HEK293 (cell line): ENCODE measurements at regions not wholly inside any gene's neighbourhood (a gene's known extent, or its start where the extent isn't known, plus 50 kb on each side); places are given as distances from the start of the nearest gene placed in this dataset.

Source experiments
- CTCF ChIA-PET: fragments of 350-600 bp; formaldehyde crosslinking; extraction: SDS; loops from one replicate; lab custom pipeline; 2021; ENCODE audit warnings: antibody characterized with exemption; lab: Yijun Ruan, JAX
- POLR2A ChIA-PET: fragments of 300-600 bp; formaldehyde crosslinking; extraction: SDS; loops from one replicate; lab custom pipeline; 2020; ENCODE audit warnings: antibody characterized with exemption, inconsistent platforms; lab: Yijun Ruan, JAX
- H3K27ac ChIP-seq: fragments of 200-500 bp; sonication (Bioruptor generic); 2 replicates; pipeline ENCODE4 v1.5.1; 2014; ENCODE audit warnings: low read depth, low read length, control low read depth, inconsistent platforms; ENCODE audit errors: extremely low read depth
- H3K36me3 ChIP-seq, 2 experiments: fragments of 200-500 bp in 1 of 2; sonication (Bioruptor generic) in 1 of 2; 1 replicate in 1 of 2; 2 replicates in 1 of 2; pipeline ENCODE4 v1.5.1; 2014 to 2017; ENCODE audit warnings: inconsistent platforms in 2 of 2, low read length in 2 of 2; ENCODE audit not compliant: control insufficient read depth in 2 of 2, insufficient read depth in 1 of 2
- H3K4me1 ChIP-seq: fragments of 200-500 bp; sonication (Bioruptor generic); 2 replicates; pipeline ENCODE4 v1.5.1; 2014; ENCODE audit warnings: mild to moderate bottlenecking, low read length, inconsistent platforms; ENCODE audit not compliant: control insufficient read depth, insufficient read depth
- H3K4me3 ChIP-seq: 2 replicates; pipeline ENCODE4 v1.5.1; 2011; ENCODE audit warnings: low read depth, mild to moderate bottlenecking, control low read depth, low read length, moderate library complexity
- H3K9me3 ChIP-seq: fragments of 200-500 bp; sonication (Bioruptor generic); 2 replicates; pipeline ENCODE4 v1.5.1; 2014; ENCODE audit warnings: low read depth, low read length, inconsistent platforms; ENCODE audit not compliant: control insufficient read depth, insufficient read depth
- GFI1B ChIP-seq: fragments of 450-650 bp; formaldehyde crosslinking; IDR thresholded peaks from 2 replicates; pipeline ENCODE4 v1.5.1; 2016; ENCODE audit warnings: missing biosample characterization, missing genetic modification characterization
- HIC1 ChIP-seq: fragments of 450-650 bp; formaldehyde crosslinking; IDR thresholded peaks from 2 replicates; pipeline ENCODE4 v1.5.1; 2016; ENCODE audit warnings: missing biosample characterization, missing genetic modification characterization
- HOXD13 ChIP-seq: sonication (generic); formaldehyde crosslinking; IDR thresholded peaks from 2 replicates; pipeline ENCODE4 v1.8.0; 2022; ENCODE audit warnings: missing genetic modification reagents, borderline replicate concordance
- MYNN ChIP-seq: fragments of 450-650 bp; formaldehyde crosslinking; IDR thresholded peaks from 2 replicates; pipeline ENCODE4 v1.5.1; 2016; ENCODE audit warnings: missing biosample characterization, missing genetic modification characterization, borderline replicate concordance
- PBX3 ChIP-seq: sonication (generic); formaldehyde crosslinking; IDR thresholded peaks from 2 replicates; pipeline ENCODE4 v1.8.1; 2022; ENCODE audit warnings: mild to moderate bottlenecking, moderate library complexity, missing genetic modification reagents
- TRIM28 ChIP-seq: IDR thresholded peaks from 2 replicates; pipeline ENCODE4 v1.6.1; 2011; ENCODE audit warnings: low read length, control low read depth, borderline replicate concordance
- YY2 ChIP-seq: fragments of 450-650 bp; formaldehyde crosslinking; IDR thresholded peaks from 2 replicates; pipeline ENCODE4 v1.5.1; 2016; ENCODE audit warnings: missing biosample characterization, missing genetic modification characterization
- ZBTB1 ChIP-seq: fragments of 450-650 bp; formaldehyde crosslinking; IDR thresholded peaks from 2 replicates; pipeline ENCODE4 v1.5.1; 2016; ENCODE audit warnings: missing biosample characterization, missing genetic modification characterization
- ZBTB26 ChIP-seq: fragments of 450-650 bp; formaldehyde crosslinking; optimal IDR thresholded peaks from 2 replicates; pipeline ENCODE3; 2016; ENCODE audit warnings: missing biosample characterization, mild to moderate bottlenecking, missing genetic modification characterization
- ZFP3 ChIP-seq: fragments of 450-650 bp; formaldehyde crosslinking; IDR thresholded peaks from 2 replicates; pipeline ENCODE4 v1.5.1; 2016; ENCODE audit warnings: low read depth, missing biosample characterization, missing genetic modification characterization
- ZNF155 ChIP-seq: fragments of 450-650 bp; formaldehyde crosslinking; IDR thresholded peaks from 2 replicates; pipeline ENCODE4 v1.5.1; 2016; ENCODE audit warnings: missing biosample characterization, missing genetic modification characterization
- ZNF302 ChIP-seq: fragments of 450-650 bp; formaldehyde crosslinking; IDR thresholded peaks from 2 replicates; pipeline ENCODE4 v1.5.1; 2016; ENCODE audit warnings: missing biosample characterization, missing genetic modification characterization, low read depth
- ZNF335 ChIP-seq: fragments of 450-650 bp; formaldehyde crosslinking; conservative IDR thresholded peaks from 2 replicates; pipeline ENCODE4 v1.5.1; 2016; ENCODE audit warnings: missing biosample characterization, missing genetic modification characterization
- ZNF350 ChIP-seq: fragments of 450-650 bp; formaldehyde crosslinking; IDR thresholded peaks from 2 replicates; pipeline ENCODE4 v1.5.0; 2017; ENCODE audit warnings: missing biosample characterization, mild to moderate bottlenecking, missing genetic modification characterization
- ZNF362 ChIP-seq: fragments of 450-650 bp; formaldehyde crosslinking; IDR thresholded peaks from 2 replicates; pipeline ENCODE4 v1.5.1; 2016; ENCODE audit warnings: missing biosample characterization, missing genetic modification characterization
- ZNF37A ChIP-seq: fragments of 450-650 bp; IDR thresholded peaks from 2 replicates; pipeline ENCODE4 v1.5.1; 2018; ENCODE audit warnings: missing biosample characterization, missing genetic modification characterization
- ZNF391 ChIP-seq: fragments of 450-650 bp; formaldehyde crosslinking; IDR thresholded peaks from 2 replicates; pipeline ENCODE4 v1.5.1; 2016; ENCODE audit warnings: low read depth, missing biosample characterization, missing genetic modification characterization, borderline replicate concordance
- ZNF398 ChIP-seq: fragments of 450-650 bp; formaldehyde crosslinking; IDR thresholded peaks from 2 replicates; pipeline ENCODE4 v1.5.1; 2017; ENCODE audit warnings: missing biosample characterization, missing genetic modification characterization
- ZNF488 ChIP-seq: fragments of 450-650 bp; formaldehyde crosslinking; IDR thresholded peaks from 2 replicates; pipeline ENCODE4 v1.5.1; 2016; ENCODE audit warnings: missing biosample characterization, missing genetic modification characterization
- ZNF548 ChIP-seq: fragments of 450-650 bp; formaldehyde crosslinking; IDR thresholded peaks from 2 replicates; pipeline ENCODE4 v1.5.1; 2016; ENCODE audit warnings: missing biosample characterization, missing genetic modification characterization
- ZNF549 ChIP-seq: fragments of 450-650 bp; IDR thresholded peaks from 2 replicates; pipeline ENCODE4 v1.5.1; 2018; ENCODE audit warnings: missing biosample characterization, missing genetic modification characterization, mild to moderate bottlenecking, inconsistent platforms, moderate library complexity
- ZNF560 ChIP-seq: fragments of 450-650 bp; formaldehyde crosslinking; IDR thresholded peaks from 2 replicates; pipeline ENCODE4 v1.5.1; 2017; ENCODE audit warnings: missing biosample characterization, missing genetic modification characterization, borderline replicate concordance
- ZNF585B ChIP-seq: fragments of 450-650 bp; formaldehyde crosslinking; IDR thresholded peaks from 2 replicates; pipeline ENCODE4 v1.5.1; 2016; ENCODE audit warnings: missing biosample characterization, missing genetic modification characterization
- ZNF645 ChIP-seq: fragments of 450-650 bp; formaldehyde crosslinking; IDR thresholded peaks from 2 replicates; pipeline ENCODE4; 2016; ENCODE audit warnings: missing biosample characterization, missing genetic modification characterization
- ZSCAN23 ChIP-seq: fragments of 450-650 bp; formaldehyde crosslinking; IDR thresholded peaks from 2 replicates; pipeline ENCODE4 v1.5.1; 2016; ENCODE audit warnings: missing biosample characterization, missing genetic modification characterization
- ZXDB ChIP-seq: fragments of 450-650 bp; formaldehyde crosslinking; IDR thresholded peaks from 2 replicates; pipeline ENCODE4 v1.5.1; 2016; ENCODE audit warnings: missing biosample characterization, missing genetic modification characterization

- Histone ChIP-seq H3K27ac (no peak overlapping the region), H3K36me3 (no peaks in the 10 kb centered on the region), H3K4me1 (peaks cover 16% of the 10 kb centered on the region), H3K4me3 (no peak overlapping the region), H3K9me3 (no peaks in the 10 kb centered on the region)
- ChIA-PET CTCF (interaction anchor here (0.6 to 1.0 kb wide), 4 partner anchors 15 to 840 kb away, joined by 3 to 5 read pairs (median 4); no protein-coding TSS in a partner anchor), POLR2A (interaction anchor here (0.7 kb wide), 1 partner anchor 9 kb away, joined by 9 read pairs; no protein-coding TSS in a partner anchor)
- TF ChIP-seq ZSCAN23 (tag by site-specific recombination) (no peak), ZNF560 (tag by site-specific recombination) (no peak), HIC1 (tag by site-specific recombination) (no peak), ZBTB26 (tag by site-specific recombination) (no peak), ZNF37A (tag by site-specific recombination) (no peak), ZNF302 (tag by site-specific recombination) (no peak), ZNF350 (tag by site-specific recombination) (no peak), MYNN (no peak), ZXDB (tag by site-specific recombination) (no peak), ZNF335 (tag by site-specific recombination) (no peak), ZNF549 (tag by site-specific recombination) (no peak), HOXD13 (CRISPR knock-in tag) (no peak), TRIM28 (no peak), ZNF155 (tag by site-specific recombination) (no peak), GFI1B (tag by site-specific recombination) (no peak), ZNF398 (tag by site-specific recombination) (no peak), PBX3 (CRISPR knock-in tag) (no peak), ZNF585B (tag by site-specific recombination) (no peak)
Measured at GRCh38 chr6:137656735-137657134, 162.5 kb upstream of the OLIG3 start.

- Histone ChIP-seq H3K27ac (no peak overlapping the region), H3K4me1 (peaks cover 14% of the 10 kb centered on the region), H3K9me3 (no peaks in the 10 kb centered on the region), H3K36me3 (no peaks in the 10 kb centered on the region), H3K4me3 (no peak overlapping the region)
- ChIA-PET CTCF (interaction anchor here (0.6 to 1.0 kb wide), 3 partner anchors 16 to 581 kb away, joined by 3 to 5 read pairs (median 4); no protein-coding TSS in a partner anchor), POLR2A (no interaction called here)
- TF ChIP-seq ZNF155 (tag by site-specific recombination) (no peak), ZNF362 (tag by site-specific recombination) (no peak), ZFP3 (no peak), ZNF488 (no peak), ZNF645 (no peak), ZNF391 (tag by site-specific recombination) (no peak), ZNF549 (tag by site-specific recombination) (no peak), ZBTB1 (tag by site-specific recombination) (no peak), ZNF548 (tag by site-specific recombination) (no peak), YY2 (tag by site-specific recombination) (no peak)
Measured at GRCh38 chr6:137657351-137657911, 163.2 kb upstream of the OLIG3 start.
